Chondrocyte (in vitro differentiated cells): ENCODE measurements at regions not wholly inside any gene's neighbourhood (a gene's known extent, or its start where the extent isn't known, plus 50 kb on each side); places are given as distances from the start of the nearest gene placed in this dataset.

Experiments
- DNase-seq: peaks from one replicate; pipeline ENCODE4 v3.0.0; 2021; ENCODE audit warnings: mixed read lengths, low spot score
- H3K27ac Mint-ChIP-seq: one replicate; pipeline ENCODE4 v1.8.0; 2021; ENCODE audit warnings: mild to moderate bottlenecking, moderate library complexity, mixed read lengths; ENCODE audit not compliant: unreplicated experiment
- H3K27me3 Mint-ChIP-seq: 2 replicates; pipeline ENCODE4 v1.8.0; 2021; ENCODE audit warnings: low read depth, mixed read lengths
- H3K36me3 Mint-ChIP-seq: 2 replicates; pipeline ENCODE4 v1.8.0; 2021; ENCODE audit warnings: low read depth, mixed read lengths
- H3K4me1 Mint-ChIP-seq: 2 replicates; pipeline ENCODE4 v1.8.0; 2021; ENCODE audit warnings: low read depth, mild to moderate bottlenecking, mixed read lengths
- H3K4me3 Mint-ChIP-seq: one replicate; pipeline ENCODE4 v1.8.0; 2021; ENCODE audit warnings: mild to moderate bottlenecking, moderate library complexity, mixed read lengths; ENCODE audit not compliant: unreplicated experiment
- H3K9me3 Mint-ChIP-seq: 2 replicates; pipeline ENCODE4 v1.8.0; 2021; ENCODE audit warnings: low read depth, mixed read lengths
- TF ChIP-seq, protein P1 (sequence below): fragments of 200-600 bp; sonication (generic); IDR thresholded peaks from 2 replicates; pipeline ENCODE4 v1.5.0; 2021; ENCODE audit warnings: antibody characterized with exemption, mild to moderate bottlenecking, moderate library complexity

DNA sequence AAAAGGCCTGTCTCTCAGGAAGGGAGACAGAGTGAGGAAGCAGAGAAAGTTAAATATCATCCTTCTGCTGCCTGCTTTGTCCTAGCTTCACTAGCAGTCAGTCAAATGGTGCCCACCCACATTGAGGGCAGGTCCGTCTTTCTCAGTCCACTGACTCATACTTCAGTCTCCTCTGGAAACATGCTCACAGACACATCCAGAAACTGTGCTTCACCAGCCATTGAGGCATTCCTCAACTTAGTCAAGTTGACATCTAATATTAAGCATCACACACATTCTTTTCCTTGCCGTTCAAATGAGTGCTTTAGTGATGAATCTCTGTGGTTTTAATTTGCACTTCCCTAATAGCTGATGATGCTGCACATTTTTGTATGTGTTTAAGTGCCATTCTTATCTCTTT is 777.8 kb upstream of the PRMT6 start:
- Mint-ChIP-seq H3K9me3 (peaks cover 8% of the 10 kb centered on the region), H3K4me1 (no peaks in the 10 kb centered on the region), H3K36me3 (no peaks in the 10 kb centered on the region), H3K27me3 (no peaks in the 10 kb centered on the region), H3K27ac (no peak overlapping the region), H3K4me3 (no peak overlapping the region)
- no peak for DNase-seq
- TF ChIP-seq, protein P1, sequence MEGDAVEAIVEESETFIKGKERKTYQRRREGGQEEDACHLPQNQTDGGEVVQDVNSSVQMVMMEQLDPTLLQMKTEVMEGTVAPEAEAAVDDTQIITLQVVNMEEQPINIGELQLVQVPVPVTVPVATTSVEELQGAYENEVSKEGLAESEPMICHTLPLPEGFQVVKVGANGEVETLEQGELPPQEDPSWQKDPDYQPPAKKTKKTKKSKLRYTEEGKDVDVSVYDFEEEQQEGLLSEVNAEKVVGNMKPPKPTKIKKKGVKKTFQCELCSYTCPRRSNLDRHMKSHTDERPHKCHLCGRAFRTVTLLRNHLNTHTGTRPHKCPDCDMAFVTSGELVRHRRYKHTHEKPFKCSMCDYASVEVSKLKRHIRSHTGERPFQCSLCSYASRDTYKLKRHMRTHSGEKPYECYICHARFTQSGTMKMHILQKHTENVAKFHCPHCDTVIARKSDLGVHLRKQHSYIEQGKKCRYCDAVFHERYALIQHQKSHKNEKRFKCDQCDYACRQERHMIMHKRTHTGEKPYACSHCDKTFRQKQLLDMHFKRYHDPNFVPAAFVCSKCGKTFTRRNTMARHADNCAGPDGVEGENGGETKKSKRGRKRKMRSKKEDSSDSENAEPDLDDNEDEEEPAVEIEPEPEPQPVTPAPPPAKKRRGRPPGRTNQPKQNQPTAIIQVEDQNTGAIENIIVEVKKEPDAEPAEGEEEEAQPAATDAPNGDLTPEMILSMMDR = no peak

DNA sequence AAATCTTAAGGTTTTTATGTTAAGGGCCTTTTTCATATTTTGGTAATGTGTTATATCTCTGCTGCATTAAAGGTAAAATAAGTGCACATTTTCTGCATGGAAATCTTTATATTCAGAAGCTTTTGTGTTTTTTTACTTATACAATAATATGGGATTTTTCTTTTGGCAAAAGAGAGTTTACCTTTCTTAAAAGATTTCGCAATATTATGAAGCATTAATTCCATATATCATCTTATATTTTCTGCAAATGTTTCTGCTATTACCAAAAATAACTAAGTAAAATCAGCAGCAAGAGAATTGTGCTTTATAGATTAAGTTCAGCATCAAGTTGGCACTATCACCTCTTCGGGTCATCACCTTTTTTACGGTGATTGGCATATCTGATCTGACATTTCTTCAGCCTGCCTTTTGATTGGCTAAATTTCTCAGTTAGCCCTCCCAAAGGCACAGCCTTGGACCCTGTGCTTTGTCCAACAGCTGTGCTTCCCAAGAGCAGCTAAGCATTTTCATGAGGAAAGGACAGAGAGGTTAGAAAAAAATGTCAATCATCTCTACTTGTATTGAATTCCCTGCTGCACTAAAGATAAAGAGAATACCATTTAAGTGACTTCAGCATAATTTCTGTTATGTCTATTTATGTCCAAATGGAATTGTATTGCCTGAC is 767.1 kb upstream of the PRMT6 start:
- no peaks in the 10 kb centered on the region for H3K27me3 Mint-ChIP-seq
- H3K4me3 Mint-ChIP-seq = no peak overlapping the region
- no peaks in the 10 kb centered on the region for H3K4me1 Mint-ChIP-seq
- no peaks in the 10 kb centered on the region for H3K36me3 Mint-ChIP-seq
- peaks cover 4% of the 10 kb centered on the region for H3K9me3 Mint-ChIP-seq
- no peak for DNase-seq
- no peak overlapping the region for H3K27ac Mint-ChIP-seq
- TF ChIP-seq, protein P1 = no peak

DNA sequence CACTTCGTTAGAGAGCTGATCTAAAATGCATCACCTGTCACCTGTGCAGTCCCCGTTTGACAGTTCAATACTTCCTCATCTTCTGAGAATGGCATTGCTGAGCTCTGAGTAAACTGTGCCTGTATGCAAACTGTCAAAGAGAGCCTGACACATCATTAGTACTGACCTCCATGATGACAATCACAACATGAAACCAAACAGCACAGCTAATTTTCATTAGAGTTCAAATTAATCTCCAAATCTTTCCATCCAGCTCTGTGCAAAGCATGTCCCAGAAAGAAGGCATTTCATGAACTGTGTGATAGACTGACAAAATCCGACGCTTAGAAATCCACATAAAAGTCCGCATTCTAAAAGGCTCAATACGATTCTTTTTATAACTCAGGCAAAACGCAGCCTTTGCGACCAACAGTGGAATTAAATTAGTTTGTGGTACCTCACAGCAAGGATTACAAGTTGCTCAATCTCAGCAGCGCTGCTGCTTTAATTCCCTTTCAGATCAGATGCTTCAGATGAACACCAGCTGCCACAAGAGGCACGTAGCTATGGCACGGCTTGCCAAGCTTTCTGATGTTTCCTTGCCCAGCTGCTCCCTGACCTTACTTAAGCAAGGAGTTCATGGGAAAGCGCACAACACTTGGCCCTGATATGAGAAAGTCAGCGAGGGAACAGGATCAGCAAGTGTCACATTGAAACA is 765.5 kb upstream of the PRMT6 start:
- H3K9me3 Mint-ChIP-seq = no peaks in the 10 kb centered on the region
- TF ChIP-seq, protein P1 = no peak
- H3K36me3 Mint-ChIP-seq = no peaks in the 10 kb centered on the region
- no peak overlapping the region for H3K27ac Mint-ChIP-seq
- no peaks in the 10 kb centered on the region for H3K4me1 Mint-ChIP-seq
- H3K4me3 Mint-ChIP-seq = no peak overlapping the region
- no peak for DNase-seq
- no peaks in the 10 kb centered on the region for H3K27me3 Mint-ChIP-seq

DNA sequence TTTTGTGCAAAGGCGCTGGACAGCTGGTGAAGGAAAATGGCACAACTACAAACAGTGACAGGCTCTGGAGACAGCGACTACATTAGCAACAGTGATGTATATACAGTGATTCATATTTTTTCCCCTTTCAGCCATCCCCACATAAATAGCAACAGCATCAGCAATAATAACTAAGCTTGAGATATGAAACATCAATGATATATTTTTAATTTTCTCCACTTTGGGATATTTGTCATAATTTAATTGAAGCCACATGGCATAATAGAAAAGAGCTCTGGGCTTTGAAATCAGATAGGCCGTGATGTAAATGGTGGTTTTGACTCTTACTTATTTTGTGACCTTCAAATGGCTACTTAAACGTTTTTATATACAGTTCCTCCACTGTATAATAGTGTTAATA is 764.3 kb upstream of the PRMT6 start:
- H3K27me3 Mint-ChIP-seq = no peaks in the 10 kb centered on the region
- H3K9me3 Mint-ChIP-seq = no peaks in the 10 kb centered on the region
- H3K4me1 Mint-ChIP-seq = no peaks in the 10 kb centered on the region
- TF ChIP-seq, protein P1 = no peak
- H3K4me3 Mint-ChIP-seq = no peak overlapping the region
- no peak overlapping the region for H3K27ac Mint-ChIP-seq
- H3K36me3 Mint-ChIP-seq = no peaks in the 10 kb centered on the region
- no peak for DNase-seq

- Mint-ChIP-seq H3K36me3 (no peaks in the 10 kb centered on the region), H3K9me3 (no peaks in the 10 kb centered on the region), H3K4me1 (no peaks in the 10 kb centered on the region), H3K27ac (no peak overlapping the region), H3K4me3 (no peak overlapping the region), H3K27me3 (no peaks in the 10 kb centered on the region)
- no peak for DNase-seq
- TF ChIP-seq, protein P1 = no peak
Observed at GRCh38 chr1:106296431-106296830, 760.0 kb upstream of the PRMT6 start.
